ENCODE measurements at regions not wholly inside any gene's neighbourhood (a gene's known extent, or its start where the extent isn't known, plus 50 kb on each side); places are given as distances from the start of the nearest gene placed in this dataset.

DNA sequence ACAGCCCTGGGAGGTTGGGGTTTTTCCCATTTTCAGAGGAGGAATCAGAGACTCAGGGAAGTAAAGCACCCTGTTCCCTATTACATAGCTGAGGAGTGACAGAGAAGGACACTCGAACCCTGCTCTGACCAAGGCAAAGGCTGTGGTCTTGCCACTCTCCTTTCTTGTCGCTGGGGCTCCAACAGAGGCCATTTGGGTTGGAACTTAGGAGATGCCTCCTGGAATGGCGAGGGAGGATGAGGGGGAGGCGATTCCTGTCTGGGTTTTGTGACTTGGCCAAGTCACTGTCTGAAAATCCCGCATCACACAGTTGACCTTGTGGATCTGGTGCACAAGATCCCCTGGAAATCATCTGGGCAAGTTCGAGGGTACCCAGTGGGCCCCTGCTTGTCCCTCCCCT, 64.0 kb upstream of the HAND1 start:
- peaks cover 0 to 3% (median 1%) of the 10 kb centered on the region in 4 experiments; a peak in 3 of 7 replicates for H3K4me1 ChIP-seq (replicated peaks in 1 of 4; ENCODE audit: control insufficient read depth in 3 of 4, insufficient read depth in 4 of 4, low read length in 3 of 4)
- CTCF ChIA-PET (ENCODE audit: partially characterized antibody), result interaction anchor here (0.6 to 3.6 kb wide), 13 partner anchors 12 to 470 kb away, joined by 3 to 23 read pairs (median 4); no protein-coding TSS in a partner anchor
- H3K9me3 ChIP-seq (ENCODE audit: insufficient read depth in 2 of 2, low read depth in 1 of 2, low read length in 1 of 2), result no peaks in the 10 kb centered on the region
- no peaks in the 10 kb centered on the region for H4K20me1 ChIP-seq (replicated peaks in 1 of 2; ENCODE audit: control insufficient read depth in 1 of 2, insufficient read depth in 2 of 2, low read length in 2 of 2)
- H3K23ac ChIP-seq (ENCODE audit: insufficient read length), result no peak overlapping the region
- no peak overlapping the region for H3K14ac ChIP-seq (ENCODE audit: insufficient read length)
- H3K79me2 ChIP-seq (ENCODE audit: control insufficient read depth in 1 of 2, insufficient read depth in 2 of 2, low read length in 2 of 2), result no peaks in the 10 kb centered on the region
- H2AFZ ChIP-seq (ENCODE audit: low read length), result 0 out of 2 replicates have a peak overlapping the region, but pooled peaks have one; percentile 67
- H2BK15ac ChIP-seq (ENCODE audit: low read length), result no peak overlapping the region
- no peak for FAIRE-seq
- no peak overlapping the region for H2BK20ac ChIP-seq (ENCODE audit: low read length)
- TF ChIP-seq SUZ12 (IDR thresholded peaks at IDR 0.05; ENCODE audit: low read length) (no peak), KDM1A (IDR thresholded peaks at IDR 0.05; ENCODE audit: borderline replicate concordance, low read length) (peak; percentile 9; the same call in 1 of the 2 replicates)
- no peaks in the 10 kb centered on the region; a peak in 1 of 8 replicates for H3K36me3 ChIP-seq (ENCODE audit: control insufficient read depth in 2 of 4, insufficient read depth in 4 of 4, low read length in 3 of 4)
- no peak overlapping the region for H3K9ac ChIP-seq (replicated peaks in 1 of 4; ENCODE audit: extremely low read depth in 1 of 4, low read depth in 3 of 4, low read length in 3 of 4)
- H2AK5ac ChIP-seq (ENCODE audit: low read depth, low read length), result no peak overlapping the region
- POLR2A ChIA-PET (ENCODE audit: partially characterized antibody), result interaction anchor here (1.5 kb wide), 1 partner anchor 10 kb away, joined by 4 read pairs; no protein-coding TSS in a partner anchor
- no peak for DNase-seq (ENCODE audit: low read depth in 1 of 2, low spot score in 2 of 2)
- H2BK12ac ChIP-seq (ENCODE audit: low read depth, low read length), result 0 out of 2 replicates have a peak overlapping the region, but pooled peaks have one; percentile 6
- H3K18ac ChIP-seq (ENCODE audit: extremely low read depth, low read length), result no peak overlapping the region
- 90% methylated on average over 6 of the region's 6 CpGs; no CpG with 5 or more reads in 1 of the 2 experiments for WGBS, 2 experiments (ENCODE audit: extremely low coverage in 1 of 2, insufficient coverage in 1 of 2, insufficient read length in 1 of 2, insufficient replicate concordance in 2 of 2, low coverage in 1 of 2, low lambda C conversion rate in 2 of 2, missing lambda C conversion rate in 1 of 2)
- no peak overlapping the region for H4K91ac ChIP-seq (replicated peaks; ENCODE audit: insufficient read length, low read length)
- 0 out of 2 replicates have a peak overlapping the region, but pooled peaks have one; percentile 48 for H2BK5ac ChIP-seq (ENCODE audit: low read depth, low read length)
- no peak overlapping the region for H3K4ac ChIP-seq (replicated peaks; ENCODE audit: insufficient read length, low read depth, low read length)
- no peak overlapping the region for H2BK120ac ChIP-seq (replicated peaks; ENCODE audit: low read depth, low read length)
- peaks cover 3% of the 10 kb centered on the region for H3K23me2 ChIP-seq (ENCODE audit: low read depth, low read length)
- no peak overlapping the region for H3K27ac ChIP-seq (ENCODE audit: low read depth, low read length)
- no peak overlapping the region for H3K4me3 ChIP-seq (ENCODE audit: extremely low read depth in 1 of 4, insufficient read depth in 2 of 4, low read depth in 3 of 4, low read length in 4 of 4)
- H3K79me1 ChIP-seq (ENCODE audit: low read depth, low read length), result no peaks in the 10 kb centered on the region
- 0 out of 7 replicates have a peak, but pooled peaks cover 0 to 2% (median 0%) of the 10 kb centered on the region in 4 experiments for H3K27me3 ChIP-seq (replicated peaks in 1 of 4; ENCODE audit: control insufficient read depth in 3 of 4, extremely low read depth in 1 of 4, insufficient read depth in 3 of 4, low read length in 3 of 4)
- no peak overlapping the region for H4K8ac ChIP-seq (ENCODE audit: extremely low read depth, insufficient read depth, low read length)
- no peak overlapping the region for H3K56ac ChIP-seq (replicated peaks; ENCODE audit: insufficient read length, low read depth, low read length)
- H3K4me2 ChIP-seq (ENCODE audit: insufficient read depth in 1 of 2, low read depth in 2 of 2, low read length in 2 of 2), result no peak overlapping the region
- H4K5ac ChIP-seq (ENCODE audit: insufficient read length, low read depth, low read length), result no peak overlapping the region
